CD8-positive, alpha-beta memory T cell (primary cell): ENCODE measurements at regions not wholly inside any gene's neighbourhood (a gene's known extent, or its start where the extent isn't known, plus 50 kb on each side); places are given as distances from the start of the nearest gene placed in this dataset.

Experiments used
- CTCF ChIA-PET: fragments of 350-600 bp; sonication (Branson Sonifier 250); formaldehyde crosslinking; loops from one replicate; lab custom pipeline; 2021; ENCODE audit warnings: antibody characterized with exemption; lab: Charles Lee
- POLR2A ChIA-PET: fragments of 350-600 bp; sonication (Branson Sonifier 250); formaldehyde crosslinking; loops from one replicate; lab custom pipeline; 2021; ENCODE audit warnings: antibody characterized with exemption; lab: Charles Lee
- DNase-seq, 5 donors: peaks; one replicate each; pipeline versions ENCODE4 v3.0.0 to v3.0.0-alpha.2; 2020 to 2022; ENCODE audit warnings: mixed read lengths in 1 of 5
- H3K27ac ChIP-seq: one replicate; pipeline ENCODE4 v1.7.0; 2013; ENCODE audit warnings: low read depth, mild to moderate bottlenecking, low read length, moderate library complexity
- H3K27me3 ChIP-seq: 2 replicates; pipeline ENCODE4 v1.7.0; 2013; ENCODE audit warnings: low read length, mild to moderate bottlenecking; ENCODE audit not compliant: insufficient read depth, poor library complexity, severe bottlenecking
- H3K36me3 ChIP-seq: 2 replicates; pipeline ENCODE4 v1.7.0; 2013; ENCODE audit warnings: mild to moderate bottlenecking, low read length, moderate library complexity; ENCODE audit not compliant: insufficient read depth
- H3K4me1 ChIP-seq: 2 replicates; pipeline ENCODE4 v1.7.0; 2013; ENCODE audit warnings: mild to moderate bottlenecking, low read length, moderate library complexity; ENCODE audit not compliant: insufficient read depth
- H3K4me3 ChIP-seq: 2 replicates; pipeline ENCODE4 v1.7.0; 2013; ENCODE audit warnings: mild to moderate bottlenecking, low read length
- H3K9me3 ChIP-seq: 2 replicates; pipeline ENCODE4 v1.7.0; 2013; ENCODE audit warnings: mild to moderate bottlenecking, low read length
- H3K27ac Mint-ChIP-seq, 8 donors: one replicate each; pipeline ENCODE4 v1.8.0; 2020 to 2021; ENCODE audit warnings: mixed read lengths in 8 of 8, mild to moderate bottlenecking in 6 of 8, inconsistent platforms in 3 of 8, moderate library complexity in 3 of 8
- H3K27me3 Mint-ChIP-seq, 2 donors: one replicate each; pipeline ENCODE4 v1.8.0; 2020 to 2021; ENCODE audit warnings: mixed read lengths in 2 of 2, mild to moderate bottlenecking in 1 of 2, moderate library complexity in 1 of 2
- H3K36me3 Mint-ChIP-seq, 3 donors: one replicate each; pipeline ENCODE4 v1.8.0; 2020 to 2021; ENCODE audit warnings: mixed read lengths in 3 of 3, inconsistent platforms in 1 of 3, mild to moderate bottlenecking in 1 of 3
- H3K4me1 Mint-ChIP-seq, 3 donors: one replicate each; pipeline ENCODE4 v1.8.0; 2020 to 2021; ENCODE audit warnings: mixed read lengths in 3 of 3, inconsistent platforms in 1 of 3, mild to moderate bottlenecking in 1 of 3
- H3K4me3 Mint-ChIP-seq, 7 donors: one replicate each; pipeline ENCODE4 v1.8.0; 2020 to 2021; ENCODE audit warnings: mixed read lengths in 7 of 7, mild to moderate bottlenecking in 6 of 7, moderate library complexity in 4 of 7, inconsistent platforms in 2 of 7
- H3K9me3 Mint-ChIP-seq, 5 donors: one replicate each; pipeline ENCODE4 v1.8.0; 2020 to 2022; ENCODE audit warnings: mixed read lengths in 5 of 5, mild to moderate bottlenecking in 3 of 5, moderate library complexity in 2 of 5, inconsistent platforms in 1 of 5

GRCh38 chr4:32163125-32163524, 1443.0 kb downstream of the PCDH7 start:
- no peak overlapping the region for H3K4me3 ChIP-seq
- no peak overlapping the region for H3K27ac ChIP-seq
- Mint-ChIP-seq H3K36me3 (no peaks in the 10 kb centered on the region), H3K4me1 (no peaks in the 10 kb centered on the region), H3K4me3 (no peak overlapping the region), H3K9me3 (peaks cover 0 to 35% (median 4%) of the 10 kb centered on the region in 5 donors), H3K27me3 (peaks cover 0 to under 1% of the 10 kb centered on the region in 2 donors), H3K27ac (no peak overlapping the region)
- H3K4me1 ChIP-seq: no peaks in the 10 kb centered on the region
- H3K9me3 ChIP-seq: no peaks in the 10 kb centered on the region
- no peak for DNase-seq
- CTCF ChIA-PET: no interaction called here
- no peaks in the 10 kb centered on the region for H3K36me3 ChIP-seq
- no peaks in the 10 kb centered on the region for H3K27me3 ChIP-seq
- POLR2A ChIA-PET: no interaction called here

- H3K27me3 ChIP-seq: no peaks in the 10 kb centered on the region
- H3K4me1 ChIP-seq: no peaks in the 10 kb centered on the region
- no peak overlapping the region for H3K27ac Mint-ChIP-seq
- no peaks in the 10 kb centered on the region for H3K36me3 ChIP-seq
- ChIA-PET CTCF (no interaction called here), POLR2A (no interaction called here)
- H3K27ac ChIP-seq: no peak overlapping the region
- peaks cover 0 to 1% of the 10 kb centered on the region in 2 donors for H3K27me3 Mint-ChIP-seq
- H3K4me1 Mint-ChIP-seq: no peaks in the 10 kb centered on the region
- DNase-seq: no peak
- no peaks in the 10 kb centered on the region for H3K36me3 Mint-ChIP-seq
- H3K4me3 ChIP-seq: no peak overlapping the region
- no peaks in the 10 kb centered on the region for H3K9me3 ChIP-seq
- H3K9me3 Mint-ChIP-seq: peaks cover 2 to 20% (median 9%) of the 10 kb centered on the region in 5 donors
- no peak overlapping the region for H3K4me3 Mint-ChIP-seq
Measured at GRCh38 chr4:32169841-32170240, 1449.7 kb downstream of the PCDH7 start.

- no peak overlapping the region for H3K4me3 Mint-ChIP-seq
Measured at GRCh38 chr4:32172086-32172485, 1451.9 kb downstream of the PCDH7 start.

GRCh38 chr4:32172761-32173160, 1452.6 kb downstream of the PCDH7 start:
- POLR2A ChIA-PET: no interaction called here
- Histone ChIP-seq H3K36me3 (no peaks in the 10 kb centered on the region), H3K27me3 (no peaks in the 10 kb centered on the region), H3K27ac (no peak overlapping the region), H3K4me3 (no peak overlapping the region), H3K9me3 (no peaks in the 10 kb centered on the region), H3K4me1 (no peaks in the 10 kb centered on the region)
- Mint-ChIP-seq H3K4me3 (no peak overlapping the region), H3K9me3 (peaks cover 2 to 21% (median 7%) of the 10 kb centered on the region in 5 donors), H3K36me3 (no peaks in the 10 kb centered on the region), H3K27ac (no peak overlapping the region), H3K27me3 (peaks cover 0 to 1% of the 10 kb centered on the region in 2 donors), H3K4me1 (no peaks in the 10 kb centered on the region)
- DNase-seq: no peak
- CTCF ChIA-PET: no interaction called here

More at GRCh38 chr4:32172086-32172485, 1451.9 kb downstream of the PCDH7 start:
- no peaks in the 10 kb centered on the region for H3K27me3 ChIP-seq
- Mint-ChIP-seq H3K9me3 (peaks cover 2 to 20% (median 7%) of the 10 kb centered on the region in 5 donors), H3K27me3 (peaks cover 0 to 1% of the 10 kb centered on the region in 2 donors), H3K27ac (no peak overlapping the region), H3K36me3 (no peaks in the 10 kb centered on the region), H3K4me1 (no peaks in the 10 kb centered on the region)
- DNase-seq: no peak
- no peaks in the 10 kb centered on the region for H3K9me3 ChIP-seq
- no peak overlapping the region for H3K27ac ChIP-seq
- ChIA-PET POLR2A (no interaction called here), CTCF (no interaction called here)
- H3K36me3 ChIP-seq: no peaks in the 10 kb centered on the region
- no peak overlapping the region for H3K4me3 ChIP-seq
- no peaks in the 10 kb centered on the region for H3K4me1 ChIP-seq

- ChIA-PET POLR2A (no interaction called here), CTCF (no interaction called here)
- Histone ChIP-seq H3K27ac (no peak overlapping the region), H3K27me3 (no peaks in the 10 kb centered on the region), H3K4me3 (no peak overlapping the region), H3K9me3 (no peaks in the 10 kb centered on the region), H3K4me1 (no peaks in the 10 kb centered on the region), H3K36me3 (no peaks in the 10 kb centered on the region)
- DNase-seq: no peak
- no peak overlapping the region for H3K27ac Mint-ChIP-seq
- no peak overlapping the region for H3K4me3 Mint-ChIP-seq
- H3K9me3 Mint-ChIP-seq: peaks cover 0 to 34% (median 7%) of the 10 kb centered on the region in 5 donors
- no peaks in the 10 kb centered on the region for H3K36me3 Mint-ChIP-seq
- no peaks in the 10 kb centered on the region for H3K27me3 Mint-ChIP-seq
- no peaks in the 10 kb centered on the region for H3K4me1 Mint-ChIP-seq
Measured at GRCh38 chr4:32180086-32180485, 1459.9 kb downstream of the PCDH7 start.

GRCh38 chr4:32184186-32184585, 1464.0 kb downstream of the PCDH7 start:
- Histone ChIP-seq H3K27me3 (no peaks in the 10 kb centered on the region), H3K9me3 (no peaks in the 10 kb centered on the region), H3K4me3 (no peak overlapping the region), H3K4me1 (no peaks in the 10 kb centered on the region), H3K36me3 (no peaks in the 10 kb centered on the region), H3K27ac (no peak overlapping the region)
- peaks cover 0 to 28% (median 4%) of the 10 kb centered on the region in 5 donors for H3K9me3 Mint-ChIP-seq
- no peak for DNase-seq
- ChIA-PET POLR2A (no interaction called here), CTCF (no interaction called here)
- no peak overlapping the region for H3K4me3 Mint-ChIP-seq
- H3K27me3 Mint-ChIP-seq: no peaks in the 10 kb centered on the region
- H3K36me3 Mint-ChIP-seq: no peaks in the 10 kb centered on the region
- no peak overlapping the region for H3K27ac Mint-ChIP-seq
- no peaks in the 10 kb centered on the region for H3K4me1 Mint-ChIP-seq

- Mint-ChIP-seq H3K4me1 (no peaks in the 10 kb centered on the region), H3K36me3 (no peaks in the 10 kb centered on the region), H3K9me3 (peaks cover 0 to 13% (median 2%) of the 10 kb centered on the region in 5 donors), H3K27ac (no peak overlapping the region), H3K4me3 (no peak overlapping the region), H3K27me3 (no peaks in the 10 kb centered on the region)
- POLR2A ChIA-PET: no interaction called here
- Histone ChIP-seq H3K9me3 (no peaks in the 10 kb centered on the region), H3K36me3 (no peaks in the 10 kb centered on the region), H3K4me3 (no peak overlapping the region), H3K4me1 (no peaks in the 10 kb centered on the region), H3K27ac (no peak overlapping the region), H3K27me3 (no peaks in the 10 kb centered on the region)
- DNase-seq: no peak
- CTCF ChIA-PET: no interaction called here
Measured at GRCh38 chr4:32189130-32189529, 1469.0 kb downstream of the PCDH7 start.

- H3K9me3 Mint-ChIP-seq: peaks cover 0 to 11% (median 2%) of the 10 kb centered on the region in 5 donors
- H3K27me3 Mint-ChIP-seq: no peaks in the 10 kb centered on the region
- H3K36me3 Mint-ChIP-seq: no peaks in the 10 kb centered on the region
- Histone ChIP-seq H3K27me3 (no peaks in the 10 kb centered on the region), H3K27ac (no peak overlapping the region), H3K4me1 (no peaks in the 10 kb centered on the region), H3K36me3 (no peaks in the 10 kb centered on the region), H3K4me3 (no peak overlapping the region), H3K9me3 (no peaks in the 10 kb centered on the region)
- no peak overlapping the region for H3K27ac Mint-ChIP-seq
- no peak for DNase-seq
- ChIA-PET CTCF (no interaction called here), POLR2A (no interaction called here)
- H3K4me1 Mint-ChIP-seq: no peaks in the 10 kb centered on the region
- H3K4me3 Mint-ChIP-seq: no peak overlapping the region
Measured at GRCh38 chr4:32189788-32190187, 1469.6 kb downstream of the PCDH7 start.

GRCh38 chr4:32191961-32192360, 1471.8 kb downstream of the PCDH7 start:
- no peak for DNase-seq
- CTCF ChIA-PET: no interaction called here
- Histone ChIP-seq H3K4me3 (no peak overlapping the region), H3K9me3 (no peaks in the 10 kb centered on the region), H3K27ac (no peak overlapping the region), H3K4me1 (no peaks in the 10 kb centered on the region), H3K36me3 (no peaks in the 10 kb centered on the region), H3K27me3 (no peaks in the 10 kb centered on the region)
- H3K27ac Mint-ChIP-seq: no peak overlapping the region
- no peaks in the 10 kb centered on the region for H3K36me3 Mint-ChIP-seq
- POLR2A ChIA-PET: no interaction called here
- H3K9me3 Mint-ChIP-seq: peaks cover 2 to 14% (median 9%) of the 10 kb centered on the region in 5 donors
- H3K27me3 Mint-ChIP-seq: no peaks in the 10 kb centered on the region
- no peaks in the 10 kb centered on the region for H3K4me1 Mint-ChIP-seq
- no peak overlapping the region for H3K4me3 Mint-ChIP-seq
